ENCODE measurements at regions not wholly inside any gene's neighbourhood (a gene's known extent, or its start where the extent isn't known, plus 50 kb on each side); places are given as distances from the start of the nearest gene placed in this dataset.

GRCh38 chr5:104177651-104178050 lies 615.1 kb upstream of the NUDT12 start:
- no peak for TF ChIP-seq CTCF (tag by site-specific recombination; IDR thresholded peaks at IDR 0.05)
- no peak for TF ChIP-seq ELK4 (IDR thresholded peaks at IDR 0.05; ENCODE audit: borderline replicate concordance, low read depth, low read length)
- TF ChIP-seq ZNF23 (tag by site-specific recombination; IDR thresholded peaks at IDR 0.05; ENCODE audit: borderline replicate concordance): no peak
- TF ChIP-seq ZSCAN5A (tag by site-specific recombination; IDR thresholded peaks at IDR 0.05): no peak
- TF ChIP-seq ZNF24 (tag by site-specific recombination; IDR thresholded peaks at IDR 0.05): no peak
- TF ChIP-seq ZNF121 (tag by site-specific recombination; IDR thresholded peaks at IDR 0.05): no peak
- TF ChIP-seq KLF10 (tag by site-specific recombination; IDR thresholded peaks at IDR 0.05): no peak
- TF ChIP-seq ZEB2 (tag by site-specific recombination; IDR thresholded peaks at IDR 0.05): no peak
- TF ChIP-seq ZNF561 (tag by site-specific recombination; IDR thresholded peaks at IDR 0.05; ENCODE audit: borderline replicate concordance): no peak
- TF ChIP-seq ZNF692 (tag by site-specific recombination; IDR thresholded peaks at IDR 0.05): no peak
- no peak for TF ChIP-seq ZNF777 (tag by site-specific recombination; IDR thresholded peaks at IDR 0.05; ENCODE audit: borderline replicate concordance)
- TF ChIP-seq PATZ1 (tag by site-specific recombination; IDR thresholded peaks at IDR 0.05): no peak
- TF ChIP-seq TSHZ1 (tag by site-specific recombination; IDR thresholded peaks at IDR 0.05; ENCODE audit: borderline replicate concordance): no peak

Measured in HEK293 (cell line).